ENCODE measurements at regions not wholly inside any gene's neighbourhood (a gene's known extent, or its start where the extent isn't known, plus 50 kb on each side); places are given as distances from the start of the nearest gene placed in this dataset.

DNA sequence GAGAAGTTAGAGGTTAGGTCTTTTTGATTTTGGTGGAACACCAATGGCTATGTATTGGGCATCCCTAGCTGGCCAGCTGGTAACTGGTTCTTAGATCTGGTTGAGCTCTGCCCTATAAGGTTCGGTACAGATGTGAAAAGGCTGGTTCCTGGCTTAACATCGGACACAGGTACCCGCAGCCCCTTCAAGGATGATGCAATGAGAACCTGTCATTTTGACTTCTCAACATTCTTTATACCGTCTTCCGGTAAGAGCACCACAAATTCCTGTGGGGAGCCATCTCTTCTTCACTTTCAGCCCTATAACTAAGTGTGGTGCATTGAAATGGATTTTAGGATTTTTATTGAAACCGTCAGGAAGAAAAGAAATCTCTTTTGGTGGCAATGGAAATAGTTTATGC is 222.8 kb downstream of the ADAMTS9 start:
- intact Hi-C loops (cut with micrococcal nuclease) = no loop called here

DNA sequence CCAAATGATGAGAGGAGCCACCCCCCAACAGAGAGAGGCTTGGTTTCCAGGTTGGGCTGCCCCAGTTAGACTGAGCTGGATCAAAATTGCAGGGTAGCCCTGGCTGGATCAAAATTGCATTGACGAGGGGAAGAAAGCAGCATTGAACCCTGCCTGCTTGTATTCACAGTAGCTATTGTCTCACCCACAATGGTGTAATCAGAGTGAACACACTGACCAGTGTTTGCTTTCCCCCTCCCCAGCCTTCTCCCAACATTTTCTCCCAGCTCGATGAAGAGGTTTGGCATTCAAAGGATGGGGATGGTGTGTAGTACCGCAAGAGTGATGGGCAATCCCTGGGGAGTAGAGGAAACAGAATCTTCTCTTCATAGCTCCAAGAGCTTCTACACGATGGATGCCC is 223.8 kb downstream of the ADAMTS9 start:
- intact Hi-C loops (cut with micrococcal nuclease) = loop anchor here (1.0 kb wide), 1 partner anchor 434 kb away; no protein-coding TSS in a partner anchor

DNA sequence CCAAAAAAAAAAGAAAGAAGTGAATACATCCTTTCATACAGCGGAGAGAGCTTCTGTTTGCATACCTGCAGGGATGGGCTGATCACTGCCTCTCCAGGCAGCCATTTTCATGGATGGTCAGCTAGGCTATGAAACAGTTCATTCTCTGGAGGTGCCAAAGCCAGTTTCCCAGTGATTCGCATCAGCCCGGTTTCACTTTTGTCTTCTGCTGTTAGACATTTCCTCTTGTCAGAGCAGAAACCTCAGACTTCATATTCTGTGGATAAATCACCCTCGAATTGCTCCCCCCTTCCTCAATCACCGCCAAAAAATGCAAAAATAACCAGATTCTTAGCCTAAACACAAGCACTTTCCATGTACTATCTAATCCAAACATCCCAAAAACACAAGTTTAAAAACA is 225.6 kb downstream of the ADAMTS9 start:
- intact Hi-C loops (cut with micrococcal nuclease) = no loop called here

DNA sequence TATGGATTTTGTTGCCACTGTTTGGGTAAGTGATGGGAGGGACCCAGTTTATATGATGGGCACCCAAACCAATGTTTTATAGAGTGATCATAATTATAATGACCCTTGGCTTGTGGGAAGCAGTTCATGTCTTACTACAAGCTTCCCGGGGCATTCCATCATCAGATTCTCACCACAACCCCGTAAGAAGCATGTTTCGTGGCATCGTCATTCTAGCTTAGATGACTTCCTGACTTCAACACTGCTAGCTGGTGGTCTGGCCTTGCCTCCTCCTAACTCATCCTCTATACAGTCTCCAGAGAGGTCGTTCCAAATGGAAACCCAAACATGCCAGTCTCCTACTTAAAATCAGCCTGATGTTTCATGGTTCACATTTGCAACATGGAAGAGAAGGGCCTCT is 226.9 kb downstream of the ADAMTS9 start:
- intact Hi-C loops (cut with micrococcal nuclease) = no loop called here

DNA sequence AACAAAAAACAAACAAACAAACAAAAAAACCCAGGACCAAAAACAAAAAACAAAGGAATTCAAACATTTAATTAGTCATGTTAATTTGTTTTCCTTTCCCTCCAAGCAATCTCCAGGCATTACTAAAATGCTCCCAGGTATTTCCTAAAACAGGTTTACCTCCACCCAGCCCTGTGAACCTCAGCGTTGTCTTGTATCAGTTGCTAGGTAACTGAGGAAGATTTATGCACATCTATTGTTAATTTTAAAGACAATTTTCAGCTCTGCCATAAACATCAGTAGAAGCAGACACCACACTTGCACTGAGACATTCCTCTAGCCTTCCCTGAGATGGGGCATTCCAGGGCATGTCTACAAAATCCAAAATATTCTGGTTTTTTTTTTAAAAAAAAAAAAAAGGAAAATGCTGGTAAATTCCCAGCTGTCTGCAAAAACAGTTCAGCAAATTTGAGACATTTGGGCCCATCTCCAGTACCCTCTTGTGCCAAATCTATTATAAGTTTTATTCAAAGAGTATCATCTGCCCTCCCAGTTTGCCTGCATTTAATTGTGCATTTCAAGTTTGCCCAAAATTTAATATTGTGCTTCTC is 227.6 kb downstream of the ADAMTS9 start:
- intact Hi-C loops (cut with micrococcal nuclease) = no loop called here

DNA sequence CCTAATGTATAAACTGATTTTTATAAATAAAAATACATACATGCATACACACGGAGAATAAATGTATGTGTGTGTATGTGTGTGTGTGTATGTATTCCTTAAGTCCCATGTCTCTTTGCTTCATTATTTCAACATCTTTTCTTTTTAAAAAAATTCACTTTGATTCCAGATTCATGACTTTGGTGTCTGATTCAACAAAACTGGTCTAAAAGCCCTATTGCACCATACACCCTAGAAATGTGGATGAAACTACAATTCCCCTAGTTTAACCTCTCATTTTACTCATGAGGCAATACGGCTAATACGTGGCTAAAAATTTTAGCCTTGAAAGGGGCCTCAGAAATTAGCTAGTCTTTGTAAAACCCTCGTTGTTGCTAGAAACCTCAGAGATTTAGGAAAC is 228.1 kb downstream of the ADAMTS9 start:
- intact Hi-C loops (cut with micrococcal nuclease) = no loop called here

DNA sequence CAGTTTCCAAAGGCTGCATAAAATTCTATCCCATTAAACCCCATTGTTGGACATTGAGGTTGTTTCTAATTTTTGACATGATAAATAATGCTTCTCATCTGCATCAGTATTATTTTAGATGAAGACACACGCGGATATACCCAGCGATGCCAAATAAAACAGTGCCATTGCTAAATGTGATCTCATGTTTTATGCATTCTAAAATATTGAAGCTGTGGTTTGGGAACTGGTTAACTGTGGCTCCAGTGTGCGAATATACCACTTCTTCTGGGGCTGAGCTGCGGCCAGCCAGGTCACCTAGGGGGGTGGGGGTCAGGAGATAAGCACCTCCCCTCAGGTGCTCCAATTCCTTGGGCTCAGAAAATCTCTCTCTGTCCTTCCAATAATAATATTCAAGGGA is 230.0 kb downstream of the ADAMTS9 start:
- intact Hi-C loops (cut with micrococcal nuclease) = no loop called here

DNA sequence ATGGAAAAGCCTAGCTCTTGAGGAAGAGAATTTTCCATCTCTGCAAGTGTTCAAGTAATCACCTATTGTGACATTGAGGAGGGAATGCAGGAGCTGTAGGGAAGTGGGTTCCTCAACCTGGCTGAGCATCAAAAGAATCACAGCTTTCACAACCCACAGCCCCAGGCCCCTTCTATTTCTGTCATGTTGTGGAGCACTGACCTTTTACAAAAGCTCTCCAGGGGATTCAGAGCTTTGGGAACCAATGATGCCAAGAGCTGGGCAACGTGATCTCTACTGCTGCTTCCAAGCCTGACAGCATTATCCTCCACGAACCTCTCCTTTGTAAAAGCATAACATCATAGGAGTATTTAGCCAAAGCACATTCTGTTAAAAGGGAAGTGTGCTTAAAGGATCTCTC is 231.1 kb downstream of the ADAMTS9 start:
- intact Hi-C loops (cut with micrococcal nuclease) = no loop called here

DNA sequence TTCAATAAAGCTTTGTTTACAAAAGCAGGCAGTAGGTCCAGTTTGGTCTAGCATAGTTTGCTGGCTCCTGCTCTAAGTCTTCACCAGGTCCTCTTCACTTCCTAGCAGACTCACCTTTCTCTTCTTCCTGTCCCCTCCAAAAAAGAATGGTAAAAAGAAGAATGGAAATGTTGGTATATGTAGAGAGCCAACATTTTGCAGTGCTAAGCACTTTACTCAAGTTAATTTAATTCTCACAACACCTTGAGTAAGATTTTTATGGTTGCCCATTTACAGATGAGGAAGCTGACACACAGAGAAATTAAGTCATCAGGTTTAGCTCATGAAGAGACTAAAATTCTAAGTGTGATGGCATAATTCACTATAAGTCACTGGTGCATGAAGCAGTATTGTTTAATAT is 230.1 kb upstream of the PRICKLE2 start:
- intact Hi-C loops (cut with micrococcal nuclease) = no loop called here

DNA sequence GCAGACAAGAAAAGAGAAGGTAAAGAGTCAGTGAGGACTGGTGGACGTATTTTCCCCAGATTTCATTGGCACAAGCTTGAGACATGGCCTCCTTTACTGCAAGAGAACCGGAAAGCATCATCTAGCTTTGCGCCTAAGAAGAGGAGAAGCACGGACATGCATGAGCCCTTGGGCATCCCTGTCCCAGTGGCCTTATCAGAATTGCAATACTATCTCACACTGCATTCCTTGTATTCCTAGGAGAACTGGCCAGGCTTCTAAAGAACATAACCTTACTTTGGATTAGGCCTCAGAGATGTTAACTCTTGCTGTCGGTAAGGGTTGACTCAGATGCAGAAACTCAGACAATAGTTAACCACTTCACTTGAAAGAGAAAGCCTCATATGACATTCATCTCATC is 229.5 kb upstream of the PRICKLE2 start:
- intact Hi-C loops (cut with micrococcal nuclease) = no loop called here

DNA sequence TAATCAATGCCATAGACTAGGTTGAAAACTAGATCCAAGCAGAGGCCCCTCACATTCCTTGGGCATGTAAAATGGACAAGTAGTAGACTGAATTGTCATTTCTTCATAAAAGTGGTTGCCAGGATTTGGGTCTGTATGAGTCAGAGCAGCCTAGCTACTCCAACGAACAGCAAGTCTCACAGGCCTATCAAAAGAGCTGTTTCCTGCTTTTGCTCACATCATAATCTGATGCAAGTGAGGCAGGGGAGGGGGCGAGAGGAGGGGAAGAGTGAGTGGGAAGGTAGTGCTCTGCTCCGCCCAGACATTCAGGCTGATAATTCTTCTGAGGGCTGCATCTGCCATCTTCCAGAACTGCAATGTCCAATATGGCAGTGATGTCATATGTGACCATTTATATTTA is 228.9 kb upstream of the PRICKLE2 start:
- intact Hi-C loops (cut with micrococcal nuclease) = no loop called here

DNA sequence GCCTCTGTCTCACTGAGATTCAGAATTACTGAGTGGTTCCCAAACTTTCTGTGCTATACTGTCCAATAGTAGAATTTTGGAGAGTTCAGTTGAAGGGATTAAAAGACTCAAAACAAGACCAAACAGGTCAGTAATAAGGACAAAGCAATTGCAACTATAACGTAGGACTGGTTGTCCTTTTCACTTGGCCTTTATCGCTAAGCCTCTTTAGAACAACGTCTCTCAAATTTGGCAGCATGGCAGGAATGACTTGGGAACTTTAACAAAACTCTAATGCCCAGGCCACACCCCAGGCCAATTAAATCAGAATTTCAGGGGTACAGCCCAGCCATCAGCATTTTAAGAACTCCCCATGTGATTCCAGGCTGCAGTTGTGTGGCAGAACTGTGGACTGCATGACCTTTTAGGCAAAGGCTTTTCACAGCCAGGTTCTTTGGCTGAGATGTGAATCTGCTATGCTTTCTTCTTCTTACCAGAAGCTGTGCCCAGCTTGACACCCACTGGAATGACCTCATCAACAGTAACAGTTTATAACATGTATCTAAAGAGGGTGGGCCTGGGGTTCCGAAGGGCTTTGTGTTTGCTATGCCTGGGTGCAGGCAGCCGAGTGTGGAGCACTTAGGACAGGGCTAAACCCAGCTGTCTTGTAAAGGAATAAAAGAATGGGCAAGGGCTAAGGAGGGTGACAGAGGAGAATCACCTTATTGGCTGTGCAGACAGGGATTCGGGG is 226.2 kb upstream of the PRICKLE2 start:
- intact Hi-C loops (cut with micrococcal nuclease) = no loop called here

DNA sequence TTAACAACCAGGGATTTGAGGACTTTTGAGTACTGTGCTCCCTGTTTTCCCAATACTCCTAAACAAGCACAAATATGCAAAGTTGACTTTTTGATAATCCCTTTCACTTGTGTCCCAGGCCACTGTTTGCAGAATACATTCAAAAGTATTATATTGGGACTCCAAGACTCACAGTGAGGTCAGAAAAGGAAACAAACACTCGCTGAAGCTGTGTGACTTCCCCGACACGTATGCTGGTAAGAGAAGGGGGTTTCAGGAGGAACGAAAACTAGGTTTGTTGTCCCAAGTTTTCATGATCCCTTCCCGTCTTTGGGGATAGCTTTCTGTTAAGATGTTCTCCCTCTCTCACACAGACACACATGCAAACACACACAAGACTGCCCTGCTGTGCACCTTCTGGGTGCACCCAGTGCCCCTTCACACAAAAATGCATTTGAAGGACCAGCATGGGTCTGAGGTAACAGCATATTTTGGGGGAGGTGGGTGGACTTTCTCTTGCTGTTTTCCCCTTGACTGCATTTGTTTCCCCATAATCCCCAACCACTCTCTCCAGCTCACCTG is 225.2 kb upstream of the PRICKLE2 start:
- intact Hi-C loops (cut with micrococcal nuclease) = no loop called here

DNA sequence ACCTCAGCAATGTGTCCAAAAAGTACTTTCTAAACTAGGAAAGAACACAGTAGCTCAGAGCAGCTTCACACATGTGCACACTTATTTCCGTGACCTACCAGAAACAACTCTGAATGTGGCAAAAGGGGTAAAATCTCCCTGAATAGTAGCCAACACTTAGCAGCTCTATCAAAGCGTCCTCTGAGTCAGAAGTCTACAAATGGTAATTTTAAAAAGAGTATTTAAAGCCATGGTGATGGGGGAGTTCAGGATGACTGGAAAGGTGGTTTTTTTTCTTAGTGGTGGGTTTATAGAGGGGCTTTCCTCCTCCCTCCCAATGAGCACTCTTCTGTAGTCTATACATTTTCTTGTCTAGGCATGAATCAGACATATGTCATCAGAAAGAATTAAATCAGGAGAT is 223.8 kb upstream of the PRICKLE2 start:
- intact Hi-C loops (cut with micrococcal nuclease) = no loop called here

DNA sequence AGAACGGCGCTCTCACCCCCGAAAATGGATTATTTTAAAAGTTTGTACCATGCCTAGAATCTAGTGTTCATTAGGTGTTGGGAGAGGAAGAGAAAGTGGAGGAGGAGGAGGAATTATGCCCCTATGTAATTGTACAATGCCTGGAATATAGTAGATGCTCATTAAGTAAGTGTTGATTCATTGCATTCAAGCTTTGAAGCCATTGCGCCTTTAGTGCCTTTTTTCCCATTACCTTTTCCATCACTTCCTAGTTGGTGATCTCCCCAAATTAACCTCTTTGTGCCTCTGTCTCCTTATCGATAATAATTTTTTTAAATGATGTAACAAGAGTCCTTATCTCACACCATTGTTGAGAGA is 220.7 kb upstream of the PRICKLE2 start:
- intact Hi-C loops (cut with micrococcal nuclease) = no loop called here

DNA sequence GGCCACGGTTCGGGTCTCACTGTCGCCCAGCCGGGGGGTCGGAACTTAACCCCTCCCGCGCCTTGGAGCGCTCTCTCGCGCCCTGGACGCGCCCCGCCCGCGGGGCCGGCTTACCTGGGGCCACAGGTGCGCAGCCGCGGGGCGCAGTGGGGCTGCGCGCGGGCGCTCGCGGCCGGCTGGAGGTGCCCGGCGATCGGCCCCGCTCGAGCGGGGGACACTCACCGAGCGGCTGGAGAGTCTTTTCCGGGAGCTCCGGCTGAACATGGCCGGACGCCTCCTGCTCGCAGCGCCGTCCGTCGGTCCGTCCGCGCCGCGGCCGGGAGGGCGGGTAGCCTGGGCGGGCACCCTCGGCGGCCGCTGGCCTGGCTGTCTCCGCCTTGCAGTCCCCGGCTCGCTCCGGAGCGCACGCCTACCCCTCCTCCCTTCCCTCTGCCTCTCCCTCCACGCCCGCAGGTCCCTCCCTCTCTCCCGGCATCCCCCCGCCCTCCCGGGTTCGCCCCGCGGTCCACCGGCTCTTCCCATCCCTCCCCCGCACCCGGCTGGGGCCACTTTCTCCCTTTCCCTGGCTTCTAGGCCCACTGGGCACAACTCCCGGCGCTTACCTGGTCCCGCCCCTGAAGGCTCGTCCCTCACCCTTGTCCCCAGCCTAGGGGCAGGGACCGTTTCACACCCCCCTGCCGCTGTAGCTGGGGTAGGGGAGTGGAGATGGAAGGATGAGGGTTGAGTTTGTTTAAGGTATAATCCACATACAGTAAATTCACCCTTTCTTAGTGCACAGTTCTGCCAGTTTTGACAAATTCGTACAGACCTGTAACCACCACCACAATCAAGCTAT is 220.1 kb upstream of the PRICKLE2 start:
- intact Hi-C loops (cut with micrococcal nuclease) = no loop called here

DNA sequence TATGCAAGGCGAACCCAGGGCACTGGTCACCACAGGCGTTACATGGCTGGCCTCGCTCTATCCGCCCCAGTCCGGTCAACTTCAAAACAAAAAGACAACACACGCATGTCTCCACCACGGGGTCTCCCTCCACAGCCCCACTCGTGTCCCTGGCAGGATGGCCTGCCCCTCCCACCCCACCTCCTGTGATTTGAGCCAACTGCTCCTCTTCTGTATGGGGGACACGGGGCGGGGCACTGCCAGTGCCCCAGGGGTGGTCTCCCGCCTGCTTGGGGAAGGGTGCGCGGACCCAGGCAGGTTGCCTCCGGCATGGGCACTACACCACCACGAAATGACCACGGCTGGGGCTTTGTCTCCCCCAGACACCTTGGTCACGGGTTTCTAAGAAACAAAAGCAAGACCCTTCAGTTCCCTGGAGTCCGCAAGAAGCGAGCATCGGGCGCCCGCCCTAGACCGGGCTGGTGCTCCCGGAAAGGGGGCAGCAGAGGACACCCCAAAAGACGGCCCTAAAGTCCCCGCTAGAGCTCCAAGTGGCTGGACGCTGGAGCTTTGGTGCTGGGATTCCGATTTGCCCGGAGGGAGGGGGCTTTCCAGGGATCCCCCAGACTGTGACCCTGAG is 219.3 kb upstream of the PRICKLE2 start:
- intact Hi-C loops (cut with micrococcal nuclease) = no loop called here

DNA sequence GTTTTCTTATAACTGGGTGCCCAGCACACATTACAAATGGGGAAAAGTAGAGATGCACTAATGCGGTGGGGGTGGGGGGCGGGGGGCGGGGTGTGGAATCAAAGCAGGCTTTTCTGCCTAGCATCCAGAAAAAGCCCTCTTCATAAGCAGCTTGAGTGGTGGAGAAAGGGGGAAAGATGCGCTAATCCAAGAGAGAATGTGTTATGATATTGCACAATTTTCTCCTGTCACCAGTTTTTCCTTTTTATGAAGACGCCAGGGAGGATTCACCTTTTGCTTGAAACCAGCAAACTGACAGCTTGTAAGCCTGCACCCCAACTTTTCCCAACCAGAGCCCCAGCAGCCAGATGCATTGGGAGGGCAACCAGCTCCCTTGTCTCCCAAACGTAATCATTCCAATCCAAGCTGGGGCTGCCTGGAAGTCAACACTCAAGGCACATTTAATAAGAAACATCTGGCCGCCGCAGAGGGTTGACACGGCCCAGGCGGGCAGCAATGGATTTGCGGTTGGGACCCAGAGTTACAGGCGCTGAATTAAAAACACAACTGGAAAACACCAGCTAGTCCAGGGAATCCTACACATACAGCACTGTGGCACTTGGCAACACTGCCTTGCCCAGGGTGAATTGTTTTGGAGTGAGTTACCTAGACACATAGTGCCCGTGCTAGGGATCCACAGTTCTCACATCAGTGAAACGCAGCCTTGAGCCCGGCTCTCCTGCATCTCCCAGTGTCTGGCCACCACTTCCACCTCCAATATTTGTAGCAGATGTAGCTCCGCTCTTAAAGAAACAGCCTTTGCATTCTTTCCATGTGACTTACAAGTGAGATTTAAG is 218.5 kb upstream of the PRICKLE2 start:
- intact Hi-C loops (cut with micrococcal nuclease) = no loop called here

DNA sequence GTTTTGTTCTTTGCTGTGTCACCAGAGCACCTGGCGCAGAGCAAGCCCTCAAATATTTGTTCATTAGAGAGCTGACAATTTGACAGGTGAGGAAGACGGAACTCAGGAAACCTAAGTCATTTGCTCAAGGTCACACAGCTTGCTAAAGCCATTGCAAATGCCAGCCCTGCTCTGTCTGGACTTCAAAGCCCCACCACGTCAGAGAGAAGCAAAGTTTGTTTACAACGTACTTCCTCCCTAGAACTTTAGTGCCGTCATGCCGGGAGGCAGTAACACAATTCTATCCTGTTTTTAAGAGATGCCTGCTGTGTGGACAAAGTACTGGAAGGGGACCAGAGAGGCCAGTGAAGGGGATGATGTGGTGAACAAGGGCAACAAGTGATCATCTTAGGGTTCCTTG is 216.6 kb upstream of the PRICKLE2 start:
- intact Hi-C loops (cut with micrococcal nuclease) = no loop called here

DNA sequence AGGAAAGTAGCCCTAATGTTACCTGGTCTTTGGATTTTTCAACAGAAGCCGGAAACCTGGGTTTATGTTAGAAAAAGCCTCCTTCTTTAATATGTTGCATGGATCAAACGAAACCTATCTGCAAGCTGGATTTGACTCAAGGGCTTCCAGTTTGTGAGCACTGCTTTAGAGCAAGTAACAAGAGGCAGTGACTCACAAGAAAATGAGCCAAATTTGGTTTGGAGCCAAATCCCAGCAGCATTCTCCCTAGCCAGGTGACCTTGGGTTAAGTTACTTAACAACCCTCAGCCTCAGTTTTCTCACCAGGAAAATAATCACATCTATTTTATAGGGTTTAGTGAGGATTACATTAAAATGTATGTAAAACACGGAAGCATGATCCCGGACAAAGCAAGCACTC is 215.2 kb upstream of the PRICKLE2 start:
- intact Hi-C loops (cut with micrococcal nuclease) = no loop called here

DNA sequence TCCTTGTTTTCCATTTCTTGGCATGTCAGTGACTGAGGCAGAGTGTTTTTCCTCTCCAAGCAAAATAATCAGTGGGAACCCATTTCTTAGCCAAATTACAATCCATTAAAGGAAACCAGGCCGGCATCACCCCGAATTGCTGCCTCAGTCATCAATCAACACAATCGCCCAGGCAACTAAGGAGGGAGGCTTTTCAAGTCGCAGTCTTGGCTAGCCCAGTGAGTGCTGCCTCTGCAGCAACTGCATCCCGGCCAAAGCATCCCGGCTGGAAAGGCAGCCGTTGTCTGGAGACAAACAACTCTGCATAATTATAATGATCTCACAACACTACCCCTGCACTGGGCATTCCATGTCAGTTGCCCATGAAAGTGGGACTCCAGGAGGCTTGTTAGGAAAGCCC is 213.5 kb upstream of the PRICKLE2 start:
- intact Hi-C loops (cut with micrococcal nuclease) = no loop called here

All from T-helper 1 cell treated with Interleukin-12 subunit alpha and Interleukin-12 subunit beta and Interleukin-4 antibody, amounts not matched to agents 30 ng/mL and 1 ng/mL, for 36 hours (primary cell).